K562 (cell line): ENCODE measurements at regions not wholly inside any gene's neighbourhood (a gene's known extent, or its start where the extent isn't known, plus 50 kb on each side); places are given as distances from the start of the nearest gene placed in this dataset.

Source experiments
- BACH1 ChIP-seq: fragments of 200-800 bp; sonication (Bioruptor generic); IDR thresholded peaks from 2 replicates; pipeline ENCODE4 v1.6.1; 2016; ENCODE audit warnings: missing genetic modification characterization, missing compliant biosample characterization
- MGA ChIP-seq: fragments of 450-650 bp; IDR thresholded peaks from 2 replicates; pipeline ENCODE4 v1.6.1; 2016; ENCODE audit warnings: mild to moderate bottlenecking, moderate library complexity
- PCBP2 ChIP-seq: fragments of 200-400 bp; formaldehyde crosslinking; IDR thresholded peaks from 2 replicates; pipeline ENCODE4 v1.6.1; 2018; ENCODE audit warnings: low read length, low read depth, mild to moderate bottlenecking, moderate library complexity; ENCODE audit not compliant: poor library complexity, severe bottlenecking
- SREBF2 ChIP-seq: sonication (generic); formaldehyde crosslinking; IDR thresholded peaks from 2 replicates; pipeline ENCODE4 v1.4.0; 2020; ENCODE audit warnings: mild to moderate bottlenecking, missing genetic modification reagents
- ZNF316 ChIP-seq: fragments of 450-650 bp; IDR thresholded peaks from 2 replicates; pipeline ENCODE4 v1.6.1; 2016

GRCh38 chr7:88398459-88398858 lies 91.8 kb upstream of the STEAP4 start (continued):
- no peak for TF ChIP-seq MGA
- TF ChIP-seq PCBP2: no peak
- no peak for TF ChIP-seq BACH1 (tag)
- TF ChIP-seq ZNF316: no peak
- no peak for TF ChIP-seq SREBF2 (CRISPR knock-in tag)
- TF ChIP-seq, all 486 proteins: peak for 0
